ENCODE measurements at regions not wholly inside any gene's neighbourhood (a gene's known extent, or its start where the extent isn't known, plus 50 kb on each side); places are given as distances from the start of the nearest gene placed in this dataset.

- in situ Hi-C loops (cut with MboI) = no loop called here
- Histone ChIP-seq H3F3A (ENCODE audit: insufficient read depth) (no peaks in the 10 kb centered on the region), H3K4me3 (no peak overlapping the region), H4K20me1 (ENCODE audit: insufficient read depth) (no peaks in the 10 kb centered on the region), H3K4me2 (ENCODE audit: unreplicated experiment) (no peak overlapping the region), H3K27ac (no peak overlapping the region), H3K9me3 (ENCODE audit: low read depth) (no peaks in the 10 kb centered on the region), H3K9ac (no peak overlapping the region), H3K79me2 (ENCODE audit: insufficient read depth) (no peaks in the 10 kb centered on the region), H3K36me3 (ENCODE audit: low read depth) (no peaks in the 10 kb centered on the region), H3K27me3 (replicated peaks; ENCODE audit: insufficient read depth) (0 out of 2 replicates have a peak, but pooled peaks cover 4% of the 10 kb centered on the region), H2AFZ (no peak overlapping the region), H3K4me1 (ENCODE audit: insufficient read depth) (no peaks in the 10 kb centered on the region), H3K9me2 (ENCODE audit: insufficient read depth) (no peaks in the 10 kb centered on the region)
- no peak for DNase-seq
- TF ChIP-seq EZH2 (IDR thresholded peaks at IDR 0.05; ENCODE audit: insufficient read depth, poor library complexity, severe bottlenecking) (no peak), EZH2phosphoT487 (IDR thresholded peaks at IDR 0.05; ENCODE audit: insufficient read depth, low read depth) (no peak)
- whole genome bisulfite sequencing, 2 experiments (ENCODE audit: low coverage in 1 of 2, low lambda C conversion rate in 2 of 2, missing lambda C conversion rate in 2 of 2) = 30 to 43% methylated on average over 2 of the region's 2 CpGs
These were observed 362.5 kb downstream of the VPS13C start for GRCh38 chr15:61697796-61698195.

- Histone ChIP-seq H3K4me2 (ENCODE audit: unreplicated experiment) (no peak overlapping the region), H3F3A (ENCODE audit: insufficient read depth) (no peaks in the 10 kb centered on the region), H3K9me3 (ENCODE audit: low read depth) (no peaks in the 10 kb centered on the region), H2AFZ (no peak overlapping the region), H3K27ac (no peak overlapping the region), H3K9ac (no peak overlapping the region), H3K27me3 (replicated peaks; ENCODE audit: insufficient read depth) (0 out of 2 replicates have a peak, but pooled peaks cover under 1% of the 10 kb centered on the region), H3K4me1 (ENCODE audit: insufficient read depth) (no peaks in the 10 kb centered on the region), H3K79me2 (ENCODE audit: insufficient read depth) (no peaks in the 10 kb centered on the region), H3K9me2 (ENCODE audit: insufficient read depth) (no peaks in the 10 kb centered on the region), H3K4me3 (no peak overlapping the region), H4K20me1 (ENCODE audit: insufficient read depth) (no peaks in the 10 kb centered on the region), H3K36me3 (ENCODE audit: low read depth) (no peaks in the 10 kb centered on the region)
- no peak for DNase-seq
- in situ Hi-C loops (cut with MboI) = no loop called here
- TF ChIP-seq EZH2phosphoT487 (IDR thresholded peaks at IDR 0.05; ENCODE audit: insufficient read depth, low read depth) (no peak), EZH2 (IDR thresholded peaks at IDR 0.05; ENCODE audit: insufficient read depth, poor library complexity, severe bottlenecking) (no peak)
- 63 to 70% methylated on average over 5 of the region's 5 CpGs for WGBS, 2 experiments (ENCODE audit: low coverage in 1 of 2, low lambda C conversion rate in 2 of 2, missing lambda C conversion rate in 2 of 2)
These were observed 371.2 kb downstream of the VPS13C start for GRCh38 chr15:61689067-61689466.

GRCh38 chr15:61687651-61688050 is 372.6 kb downstream of the VPS13C start:
- Histone ChIP-seq H3K9ac (no peak overlapping the region), H3K9me2 (ENCODE audit: insufficient read depth) (no peaks in the 10 kb centered on the region), H2AFZ (no peak overlapping the region), H3F3A (ENCODE audit: insufficient read depth) (no peaks in the 10 kb centered on the region), H3K9me3 (ENCODE audit: low read depth) (no peaks in the 10 kb centered on the region), H4K20me1 (ENCODE audit: insufficient read depth) (no peaks in the 10 kb centered on the region), H3K4me1 (ENCODE audit: insufficient read depth) (no peaks in the 10 kb centered on the region), H3K4me3 (no peak overlapping the region), H3K79me2 (ENCODE audit: insufficient read depth) (no peaks in the 10 kb centered on the region), H3K4me2 (ENCODE audit: unreplicated experiment) (no peak overlapping the region), H3K36me3 (ENCODE audit: low read depth) (no peaks in the 10 kb centered on the region), H3K27me3 (replicated peaks; ENCODE audit: insufficient read depth) (no peaks in the 10 kb centered on the region), H3K27ac (no peak overlapping the region)
- in situ Hi-C loops (cut with MboI) = no loop called here
- no peak for DNase-seq
- TF ChIP-seq EZH2 (IDR thresholded peaks at IDR 0.05; ENCODE audit: insufficient read depth, poor library complexity, severe bottlenecking) (no peak), EZH2phosphoT487 (IDR thresholded peaks at IDR 0.05; ENCODE audit: insufficient read depth, low read depth) (no peak)

GRCh38 chr15:61687124-61687523 is 373.1 kb downstream of the VPS13C start:
- DNase-seq = no peak
- Histone ChIP-seq H3K36me3 (ENCODE audit: low read depth) (no peaks in the 10 kb centered on the region), H3K9me3 (ENCODE audit: low read depth) (no peaks in the 10 kb centered on the region), H3F3A (ENCODE audit: insufficient read depth) (no peaks in the 10 kb centered on the region), H3K4me3 (no peak overlapping the region), H3K27me3 (replicated peaks; ENCODE audit: insufficient read depth) (no peaks in the 10 kb centered on the region), H2AFZ (no peak overlapping the region), H3K9ac (no peak overlapping the region), H3K79me2 (ENCODE audit: insufficient read depth) (no peaks in the 10 kb centered on the region), H3K4me2 (ENCODE audit: unreplicated experiment) (no peak overlapping the region), H3K4me1 (ENCODE audit: insufficient read depth) (no peaks in the 10 kb centered on the region), H3K27ac (no peak overlapping the region), H3K9me2 (ENCODE audit: insufficient read depth) (no peaks in the 10 kb centered on the region), H4K20me1 (ENCODE audit: insufficient read depth) (no peaks in the 10 kb centered on the region)
- WGBS, 2 experiments (ENCODE audit: low coverage in 1 of 2, low lambda C conversion rate in 2 of 2, missing lambda C conversion rate in 2 of 2) = 29 to 34% methylated on average over 6 of the region's 6 CpGs
- in situ Hi-C loops (cut with MboI) = no loop called here
- no peak for TF ChIP-seq EZH2 (IDR thresholded peaks at IDR 0.05; ENCODE audit: insufficient read depth, poor library complexity, severe bottlenecking)
- no peak for TF ChIP-seq EZH2phosphoT487 (IDR thresholded peaks at IDR 0.05; ENCODE audit: insufficient read depth, low read depth)

GRCh38 chr15:61685971-61686370 is 374.3 kb downstream of the VPS13C start:
- in situ Hi-C loops (cut with MboI) = no loop called here
- Histone ChIP-seq H3K9me2 (ENCODE audit: insufficient read depth) (no peaks in the 10 kb centered on the region), H3K27me3 (replicated peaks; ENCODE audit: insufficient read depth) (no peaks in the 10 kb centered on the region), H3F3A (ENCODE audit: insufficient read depth) (no peaks in the 10 kb centered on the region), H3K9ac (no peak overlapping the region), H3K4me2 (ENCODE audit: unreplicated experiment) (no peak overlapping the region), H4K20me1 (ENCODE audit: insufficient read depth) (no peaks in the 10 kb centered on the region), H3K9me3 (ENCODE audit: low read depth) (no peaks in the 10 kb centered on the region), H3K36me3 (ENCODE audit: low read depth) (no peaks in the 10 kb centered on the region), H3K4me1 (ENCODE audit: insufficient read depth) (no peaks in the 10 kb centered on the region), H3K4me3 (no peak overlapping the region), H3K27ac (no peak overlapping the region), H2AFZ (no peak overlapping the region), H3K79me2 (ENCODE audit: insufficient read depth) (no peaks in the 10 kb centered on the region)
- DNase-seq = no peak
- no peak for TF ChIP-seq EZH2phosphoT487 (IDR thresholded peaks at IDR 0.05; ENCODE audit: insufficient read depth, low read depth)
- TF ChIP-seq EZH2 (IDR thresholded peaks at IDR 0.05; ENCODE audit: insufficient read depth, poor library complexity, severe bottlenecking) = no peak
- 39 to 41% methylated on average over 2 of the region's 2 CpGs for WGBS, 2 experiments (ENCODE audit: low coverage in 1 of 2, low lambda C conversion rate in 2 of 2, missing lambda C conversion rate in 2 of 2)
